ENCODE measurements at regions not wholly inside any gene's neighbourhood (a gene's known extent, or its start where the extent isn't known, plus 50 kb on each side); places are given as distances from the start of the nearest gene placed in this dataset.

GRCh38 chr3:150259526-150260397 is 148.3 kb upstream of the TSC22D2 start:
- H3K27me3 ChIP-seq = no peaks in the 10 kb centered on the region
- no peak for ATAC-seq
- no peak overlapping the region for H3K27ac ChIP-seq
- H3K4me1 ChIP-seq = peaks cover 2 to 11% (median 5%) of the 10 kb centered on the region in 3 donors
- 82 to 86% methylated on average over 4 to 5 of the region's 5 CpGs for WGBS, 2 donors (ENCODE audit: low coverage in 1 of 2)
- H3K36me3 ChIP-seq = no peaks in the 10 kb centered on the region
- no peak overlapping the region for H3K4me3 ChIP-seq
- TF ChIP-seq POLR2AphosphoS5 (IDR thresholded peaks at IDR 0.05) (no peak), EP300 (IDR thresholded peaks at IDR 0.05) (no peak)
- no peaks in the 10 kb centered on the region for H3K9me3 ChIP-seq

DNA sequence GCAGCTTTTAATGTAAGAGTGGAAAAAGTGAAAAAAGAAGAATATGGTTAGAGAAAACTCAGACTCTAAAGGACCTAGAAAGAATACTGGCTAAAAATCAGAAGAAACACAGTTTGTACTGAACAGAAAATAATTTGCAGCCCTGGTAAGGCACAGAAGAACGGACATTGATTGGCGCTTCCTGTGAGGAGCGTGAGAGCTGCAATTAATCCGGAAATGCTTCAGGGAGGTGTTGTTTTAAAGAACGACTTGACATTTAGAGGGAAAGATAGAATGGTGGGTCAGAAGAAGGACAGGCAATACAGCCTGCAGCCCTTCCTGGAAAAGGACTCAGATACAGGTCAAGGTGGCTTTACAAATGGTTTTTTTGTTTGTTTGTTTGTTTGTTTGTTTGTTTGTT is 151.3 kb upstream of the TSC22D2 start:
- no peaks in the 10 kb centered on the region for H3K27me3 ChIP-seq
- 67 to 86% methylated on average over 3 to 5 of the region's 5 CpGs for WGBS, 2 donors (ENCODE audit: low coverage in 1 of 2)
- no peak overlapping the region for H3K4me3 ChIP-seq
- H3K27ac ChIP-seq = no peak overlapping the region
- no peaks in the 10 kb centered on the region for H3K9me3 ChIP-seq
- H3K4me1 ChIP-seq = peaks cover 17 to 40% (median 24%) of the 10 kb centered on the region in 3 donors
- TF ChIP-seq CTCF (IDR thresholded peaks at IDR 0.05) = no peak
- TF ChIP-seq EP300 (IDR thresholded peaks at IDR 0.05) = no peak
- TF ChIP-seq POLR2AphosphoS5 (IDR thresholded peaks at IDR 0.05) = no peak
- TF ChIP-seq POLR2A (IDR thresholded peaks at IDR 0.05) = no peak
- no peaks in the 10 kb centered on the region for H3K36me3 ChIP-seq
- no peak for ATAC-seq

- peak overlapping the region in 3 of 4 donors; percentile 25 to 83 (median 78) for H3K27ac ChIP-seq
- H3K27me3 ChIP-seq = no peaks in the 10 kb centered on the region
- no peak for ATAC-seq
- H3K4me3 ChIP-seq = no peak overlapping the region
- WGBS, 2 donors (ENCODE audit: low coverage in 1 of 2) = 56% methylated on average over 1 of the region's 1 CpG; no CpG with 5 or more reads in 1 of the 2 donors
- no peak for TF ChIP-seq POLR2A (IDR thresholded peaks at IDR 0.05)
- TF ChIP-seq EP300 (IDR thresholded peaks at IDR 0.05) = no peak
- TF ChIP-seq POLR2AphosphoS5 (IDR thresholded peaks at IDR 0.05) = no peak
- no peak for TF ChIP-seq CTCF (IDR thresholded peaks at IDR 0.05)
- no peaks in the 10 kb centered on the region for H3K36me3 ChIP-seq
- H3K9me3 ChIP-seq = no peaks in the 10 kb centered on the region
- H3K4me1 ChIP-seq = peaks cover 22 to 45% (median 25%) of the 10 kb centered on the region in 3 donors
These were observed 151.8 kb upstream of the TSC22D2 start for GRCh38 chr3:150256318-150256717.

DNA sequence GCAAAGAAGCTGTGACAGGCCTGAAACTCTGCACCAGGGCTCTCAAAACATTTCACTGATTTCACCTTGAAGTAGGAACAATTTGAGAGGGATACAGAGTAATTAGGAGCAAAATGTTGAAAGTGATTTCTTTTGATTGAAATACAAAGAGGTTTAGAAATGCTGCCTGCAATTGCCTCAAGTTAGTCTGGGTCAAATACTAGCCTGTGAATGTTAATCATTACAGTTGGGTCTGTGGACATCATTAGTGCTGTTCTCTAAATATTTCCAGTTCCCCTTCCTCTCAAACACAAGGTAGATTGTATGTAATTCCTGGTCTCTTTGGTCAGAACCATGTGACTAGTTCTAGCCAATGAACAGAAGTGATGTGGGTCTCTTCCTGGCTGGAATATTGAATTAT is 152.3 kb upstream of the TSC22D2 start:
- Histone ChIP-seq H3K36me3 (no peaks in the 10 kb centered on the region), H3K4me3 (no peak overlapping the region), H3K27me3 (no peaks in the 10 kb centered on the region), H3K9me3 (no peaks in the 10 kb centered on the region), H3K27ac (peak overlapping the region; percentile 25 to 83 (median 79)), H3K4me1 (peaks cover 25 to 50% (median 28%) of the 10 kb centered on the region in 3 donors)
- no peak for TF ChIP-seq POLR2AphosphoS5 (IDR thresholded peaks at IDR 0.05)
- no peak for TF ChIP-seq POLR2A (IDR thresholded peaks at IDR 0.05)
- no peak for TF ChIP-seq EP300 (IDR thresholded peaks at IDR 0.05)
- TF ChIP-seq CTCF (IDR thresholded peaks at IDR 0.05) = no peak
- no peak for ATAC-seq

- Histone ChIP-seq H3K36me3 (no peaks in the 10 kb centered on the region), H3K4me3 (no peak overlapping the region), H3K9me3 (no peaks in the 10 kb centered on the region), H3K27ac (peak overlapping the region; percentile 78 to 83 (median 80)), H3K27me3 (no peaks in the 10 kb centered on the region), H3K4me1 (peaks cover 25 to 54% (median 28%) of the 10 kb centered on the region in 3 donors)
- 0% methylated on average over 1 of the region's 3 CpGs; no CpG with 5 or more reads in 1 of the 2 donors for WGBS, 2 donors (ENCODE audit: low coverage in 1 of 2)
- no peak for TF ChIP-seq POLR2A (IDR thresholded peaks at IDR 0.05)
- TF ChIP-seq POLR2AphosphoS5 (IDR thresholded peaks at IDR 0.05) = peak; percentile 63
- TF ChIP-seq CTCF (IDR thresholded peaks at IDR 0.05) = no peak
- no peak for TF ChIP-seq EP300 (IDR thresholded peaks at IDR 0.05)
- peak; percentile 53 for ATAC-seq
These were observed 152.7 kb upstream of the TSC22D2 start for GRCh38 chr3:150255413-150255812.

All from gastroesophageal sphincter (tissue), 4 donors.